ENCODE measurements at regions not wholly inside any gene's neighbourhood (a gene's known extent, or its start where the extent isn't known, plus 50 kb on each side); places are given as distances from the start of the nearest gene placed in this dataset.
A peak's percentile ranks its signal among the peaks of the same experiment; 100 is the strongest.

- no peak overlapping the region for H4K8ac ChIP-seq (ENCODE audit: low read depth in 2 of 2, low read length in 2 of 2)
- H2AK9ac ChIP-seq (replicated peaks; ENCODE audit: low read depth, low read length, poor library complexity): no peak overlapping the region
- ChIA-PET CTCF (no interaction called here), POLR2A (ENCODE audit: unreplicated experiment) (interaction anchor here (0.6 kb wide), 1 partner anchor 36 kb away, joined by 3 read pairs; no protein-coding TSS in a partner anchor)
- H3K9me3 ChIP-seq (ENCODE audit: control insufficient read depth, insufficient read depth, low read length): no peaks in the 10 kb centered on the region
- H4K5ac ChIP-seq (ENCODE audit: low read depth, low read length): no peak overlapping the region
- intact Hi-C loops (cut with micrococcal nuclease): loop anchor here (5.0 kb wide), 1 partner anchor 73 kb away; the partner anchor contains the start of gene KATNIP
- peaks cover 8% of the 10 kb centered on the region; the same call in 1 of the 2 replicates for H4K20me1 ChIP-seq (ENCODE audit: insufficient read depth, low read length)
- H3K79me1 ChIP-seq (ENCODE audit: low read depth in 1 of 2, low read length in 2 of 2): no peaks in the 10 kb centered on the region; a peak in 1 of 4 replicates
- no peak overlapping the region for H3K9ac ChIP-seq (ENCODE audit: low read depth, low read length)
- in situ Hi-C loops (cut with MboI; ENCODE audit: low sequenced_read_pairs): no loop called here
- H3K4me1 ChIP-seq (ENCODE audit: control insufficient read depth, insufficient read depth, low read length): peaks cover 11% of the 10 kb centered on the region; the same call in 1 of the 2 replicates
- no peak overlapping the region for H3K27ac ChIP-seq (ENCODE audit: insufficient read depth, low read length)
- H2BK120ac ChIP-seq (ENCODE audit: low read depth, low read length): no peak overlapping the region
- ATAC-seq (ENCODE audit: low read depth) (peak; percentile 36), DNase-seq (peak; percentile 26)
- H3K4me2 ChIP-seq (ENCODE audit: low read depth, low read length): peak overlapping the region; percentile 52; the same call in 1 of the 2 replicates
- H2AK5ac ChIP-seq (ENCODE audit: low read depth, low read length): no peak overlapping the region
- H3K27me3 ChIP-seq (ENCODE audit: control insufficient read depth, insufficient read depth, low read length): no peaks in the 10 kb centered on the region
- no peak overlapping the region for H4K91ac ChIP-seq (ENCODE audit: insufficient read depth, low read depth, low read length)
- H3K4ac ChIP-seq (ENCODE audit: low read depth, low read length): no peak overlapping the region
- no peak overlapping the region for H3K14ac ChIP-seq (replicated peaks; ENCODE audit: low read depth, low read length)
- TF ChIP-seq CHD1 (IDR thresholded peaks at IDR 0.05; ENCODE audit: low read depth, low read length) (no peak), CEBPB (IDR thresholded peaks at IDR 0.05; ENCODE audit: low read depth, low read length) (peak; percentile 76)
- WGBS, 2 experiments (ENCODE audit: extremely low coverage in 2 of 2, insufficient read length in 1 of 2): no CpG with 5 or more reads among the region's 7 CpGs
- H2BK15ac ChIP-seq (ENCODE audit: low read depth, low read length): no peak overlapping the region
- no peak overlapping the region; the same call in 1 of the 2 replicates for H3K18ac ChIP-seq (ENCODE audit: low read depth, low read length)
- BruUV-seq (replicated peaks): no TSS peak
- H3K4me3 ChIP-seq (ENCODE audit: insufficient read depth, low read depth, low read length): no peak overlapping the region
- H2BK20ac ChIP-seq (ENCODE audit: low read depth, low read length): no peak overlapping the region
- H3K9me1 ChIP-seq (ENCODE audit: insufficient read depth, low read length): peaks cover 3% of the 10 kb centered on the region; the same call in 1 of the 2 replicates
- H3K23ac ChIP-seq (ENCODE audit: low read depth, low read length): no peak overlapping the region
- H3K36me3 ChIP-seq (ENCODE audit: control insufficient read depth, insufficient read depth, low read length): no peaks in the 10 kb centered on the region; the same call in 1 of the 2 replicates
- H2AFZ ChIP-seq (replicated peaks; ENCODE audit: low read length, poor library complexity): no peak overlapping the region
- no peak overlapping the region for H3K56ac ChIP-seq (ENCODE audit: extremely low read depth, insufficient read depth, low read length)
- no peak overlapping the region for H2BK5ac ChIP-seq (ENCODE audit: low read depth, low read length, poor library complexity, severe bottlenecking)
- dilution Hi-C loops (cut with HindIII; ENCODE audit: low sequenced_read_pairs, unreplicated experiment): no loop called here
Observed at GRCh38 chr16:27625050-27625697, 75.2 kb downstream of the KATNIP start.

All from IMR-90 (cell line).